ENCODE measurements at regions not wholly inside any gene's neighbourhood (a gene's known extent, or its start where the extent isn't known, plus 50 kb on each side); places are given as distances from the start of the nearest gene placed in this dataset.

GRCh38 chr2:240296476-240297255 lies 138.8 kb upstream of the GPC1 start:
- no peaks in the 10 kb centered on the region for H3K36me3 ChIP-seq
- no peak overlapping the region for H3K4me3 ChIP-seq
- DNase-seq: no peak
- H3K27me3 ChIP-seq: no peaks in the 10 kb centered on the region
- no peaks in the 10 kb centered on the region for H3K9me3 ChIP-seq
- TF ChIP-seq POLR2A (IDR thresholded peaks at IDR 0.05) (no peak), CTCF (IDR thresholded peaks at IDR 0.05) (no peak)
- no peaks in the 10 kb centered on the region for H3K4me1 ChIP-seq
- no peak overlapping the region for H3K27ac ChIP-seq

- no peaks in the 10 kb centered on the region for H3K27me3 ChIP-seq
- no peak for TF ChIP-seq POLR2A (IDR thresholded peaks at IDR 0.05)
- no peak for TF ChIP-seq CTCF (IDR thresholded peaks at IDR 0.05)
- H3K4me1 ChIP-seq: no peaks in the 10 kb centered on the region
- DNase-seq: no peak
- H3K9me3 ChIP-seq: no peaks in the 10 kb centered on the region
- no peaks in the 10 kb centered on the region for H3K36me3 ChIP-seq
- no peak overlapping the region for H3K27ac ChIP-seq
- no peak overlapping the region for H3K4me3 ChIP-seq
Measured at GRCh38 chr2:240297256-240298116, 138.0 kb upstream of the GPC1 start.

- TF ChIP-seq POLR2A (IDR thresholded peaks at IDR 0.05): no peak
- no peak for TF ChIP-seq CTCF (IDR thresholded peaks at IDR 0.05)
- Histone ChIP-seq H3K36me3 (no peaks in the 10 kb centered on the region), H3K4me3 (no peak overlapping the region), H3K9me3 (no peaks in the 10 kb centered on the region), H3K27ac (no peak overlapping the region), H3K4me1 (no peaks in the 10 kb centered on the region), H3K27me3 (no peaks in the 10 kb centered on the region)
- no peak for DNase-seq
Measured at GRCh38 chr2:240298117-240298790, 137.2 kb upstream of the GPC1 start.

GRCh38 chr2:240298803-240299709 lies 136.4 kb upstream of the GPC1 start:
- no peaks in the 10 kb centered on the region for H3K9me3 ChIP-seq
- H3K27me3 ChIP-seq: no peaks in the 10 kb centered on the region
- no peaks in the 10 kb centered on the region for H3K36me3 ChIP-seq
- no peak overlapping the region for H3K27ac ChIP-seq
- peak in 1 of 3 donors; percentile 28 for DNase-seq
- TF ChIP-seq POLR2A (IDR thresholded peaks at IDR 0.05): no peak
- no peak for TF ChIP-seq CTCF (IDR thresholded peaks at IDR 0.05)
- H3K4me1 ChIP-seq: no peaks in the 10 kb centered on the region
- H3K4me3 ChIP-seq: no peak overlapping the region

- Histone ChIP-seq H3K4me3 (no peak overlapping the region), H3K36me3 (no peaks in the 10 kb centered on the region), H3K9me3 (no peaks in the 10 kb centered on the region), H3K27ac (no peak overlapping the region), H3K4me1 (no peaks in the 10 kb centered on the region), H3K27me3 (no peaks in the 10 kb centered on the region)
- no peak for DNase-seq
- no peak for TF ChIP-seq CTCF (IDR thresholded peaks at IDR 0.05)
- TF ChIP-seq POLR2A (IDR thresholded peaks at IDR 0.05): no peak
Measured at GRCh38 chr2:240299710-240300068, 135.8 kb upstream of the GPC1 start.
